NOMO-1 treated with dmso at 0.1 percent for 144 hours (cell line): ENCODE measurements at regions not wholly inside any gene's neighbourhood (a gene's known extent, or its start where the extent isn't known, plus 50 kb on each side); places are given as distances from the start of the nearest gene placed in this dataset.
"Not testable (repeated sequence)": the region's sequence is repeated elsewhere in the genome, so short reads cannot be mapped to it uniquely, and the experiment has no call there.

Source experiments
- DNase-seq: peaks from one replicate; lab custom pipeline; 2025; ENCODE audit not compliant: unreplicated experiment; lab: John Stamatoyannopoulos, UW

- DNase-seq: not testable (repeated sequence)
These were observed 283.0 kb upstream of the DEPDC1 start for GRCh38 chr1:68779841-68780240.

DNA sequence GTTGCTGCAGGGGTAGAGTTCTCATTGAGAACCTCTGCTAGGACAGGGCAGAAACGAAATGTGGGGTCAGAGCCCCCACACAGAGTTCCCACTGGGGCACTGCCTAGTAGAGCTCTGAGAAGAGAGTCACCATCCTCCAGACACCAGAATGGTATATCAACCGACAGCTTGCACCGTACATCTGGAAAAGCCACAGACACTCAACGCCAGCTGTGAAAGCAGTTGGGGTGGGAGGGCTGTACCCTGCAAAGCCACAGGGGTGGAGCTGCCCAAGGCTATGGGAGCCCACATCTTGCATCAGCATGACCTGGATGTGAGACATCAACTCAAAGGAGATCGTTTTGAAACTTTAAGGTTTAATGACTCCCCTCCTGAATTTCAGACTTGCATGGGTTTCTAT lies 284.0 kb upstream of the DEPDC1 start:
- no peak for DNase-seq

- no peak for DNase-seq
These were observed 286.0 kb upstream of the DEPDC1 start for GRCh38 chr1:68782890-68783289.

- no peak for DNase-seq
These were observed 288.4 kb upstream of the DEPDC1 start for GRCh38 chr1:68785328-68785727.

GRCh38 chr1:68788762-68789161 lies 291.9 kb upstream of the DEPDC1 start:
- no peak for DNase-seq

DNA sequence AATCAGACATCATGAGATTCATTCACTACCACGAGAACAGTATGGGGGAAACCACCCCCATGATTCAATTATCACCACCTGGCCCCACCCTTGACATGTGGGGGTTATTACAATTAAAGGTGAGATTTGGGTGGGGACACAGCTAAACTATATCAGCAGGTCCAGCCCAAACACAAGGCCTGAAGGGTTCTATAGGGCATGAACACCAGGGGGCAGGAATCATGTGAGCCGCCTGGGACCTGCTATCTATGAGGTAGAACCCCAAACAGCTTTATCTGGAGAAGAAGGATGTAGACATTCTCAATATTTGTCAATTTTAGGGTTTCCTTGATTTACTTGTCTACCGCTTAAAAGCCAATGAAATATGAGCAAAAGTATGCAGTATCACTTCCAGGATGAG lies 294.9 kb upstream of the DEPDC1 start:
- no peak for DNase-seq

- DNase-seq: no peak
These were observed 299.1 kb upstream of the DEPDC1 start for GRCh38 chr1:68795956-68796355.

- no peak for DNase-seq
These were observed 300.0 kb upstream of the DEPDC1 start for GRCh38 chr1:68796888-68797287.

GRCh38 chr1:68798071-68798470 lies 301.2 kb upstream of the DEPDC1 start:
- DNase-seq: no peak

DNA sequence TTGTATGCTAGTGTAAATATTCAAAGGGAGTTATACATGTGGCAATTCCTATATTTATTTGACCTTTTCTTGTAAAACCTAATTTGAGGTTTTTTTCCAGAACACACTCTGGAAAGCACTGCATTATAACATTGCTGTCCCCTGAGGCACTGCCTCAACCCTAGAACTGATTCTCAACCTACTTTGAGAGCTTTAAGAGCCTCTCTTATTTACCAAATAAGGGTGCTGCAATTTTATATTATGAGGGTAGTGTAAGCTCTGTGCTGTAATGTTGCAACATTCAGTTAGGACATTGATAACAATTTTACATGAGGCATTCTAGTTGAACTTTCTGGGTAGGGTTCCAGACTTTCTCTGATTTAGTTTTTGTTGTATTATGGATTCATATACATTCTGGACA lies 302.2 kb upstream of the DEPDC1 start:
- DNase-seq: no peak

DNA sequence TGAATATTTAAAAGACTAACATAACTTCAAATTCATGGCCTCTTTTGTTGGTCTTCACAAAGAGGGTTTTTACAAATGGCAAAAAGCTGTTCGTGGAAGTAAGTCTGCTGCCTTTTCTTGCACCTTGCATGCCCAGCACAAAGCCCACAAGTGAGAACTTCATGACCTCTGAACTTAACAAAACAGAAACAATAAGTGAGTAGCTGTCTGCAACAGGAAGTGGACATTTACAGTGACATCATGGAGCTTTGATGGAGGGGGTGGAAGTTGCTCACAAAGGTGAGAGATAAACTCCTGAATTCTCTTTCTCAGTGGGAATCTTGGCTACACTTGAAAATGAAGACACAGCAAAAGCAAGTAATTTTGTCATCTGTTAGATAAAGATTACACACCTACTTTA lies 303.3 kb upstream of the DEPDC1 start:
- no peak for DNase-seq

DNA sequence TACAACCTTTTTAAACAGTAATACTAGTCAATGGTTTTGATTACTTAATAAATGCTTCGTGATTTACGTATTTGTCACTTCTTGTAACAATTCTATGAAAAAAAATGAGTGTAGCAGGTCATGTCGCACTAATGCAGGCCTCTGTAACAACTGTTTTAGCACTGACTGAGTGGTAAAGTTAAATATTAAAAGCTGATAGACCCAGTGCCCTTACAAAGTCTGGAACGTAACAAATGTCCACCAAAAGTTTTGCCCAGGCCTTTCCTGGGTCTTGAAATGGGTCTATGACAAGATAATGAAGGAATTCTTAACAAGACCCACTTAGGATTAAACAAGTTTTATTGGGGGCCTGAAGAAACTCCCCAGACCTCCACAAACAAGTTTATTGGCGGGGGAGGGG lies 304.6 kb upstream of the DEPDC1 start:
- DNase-seq: no peak

- DNase-seq: no peak
These were observed 308.3 kb upstream of the DEPDC1 start for GRCh38 chr1:68805097-68805641.

DNA sequence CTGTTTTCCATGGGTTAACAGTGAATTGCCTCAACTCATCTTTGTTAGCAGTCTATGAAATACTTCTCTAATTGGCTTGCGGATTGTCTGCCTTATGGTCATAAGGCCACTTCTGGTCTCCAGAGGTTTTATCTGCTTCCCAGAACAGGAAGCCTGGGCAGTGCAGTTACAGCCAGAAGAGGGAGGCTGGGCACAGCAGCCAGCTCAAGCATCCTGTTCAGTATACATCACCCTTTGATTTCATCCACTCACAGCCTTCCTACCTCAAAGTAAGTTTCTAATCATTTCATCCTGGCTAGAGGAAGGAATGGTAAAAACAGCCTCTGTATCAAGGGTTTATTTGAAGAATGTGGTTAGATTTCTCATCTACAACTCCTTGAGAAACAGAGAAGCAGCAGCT lies 311.5 kb upstream of the DEPDC1 start:
- no peak for DNase-seq

DNA sequence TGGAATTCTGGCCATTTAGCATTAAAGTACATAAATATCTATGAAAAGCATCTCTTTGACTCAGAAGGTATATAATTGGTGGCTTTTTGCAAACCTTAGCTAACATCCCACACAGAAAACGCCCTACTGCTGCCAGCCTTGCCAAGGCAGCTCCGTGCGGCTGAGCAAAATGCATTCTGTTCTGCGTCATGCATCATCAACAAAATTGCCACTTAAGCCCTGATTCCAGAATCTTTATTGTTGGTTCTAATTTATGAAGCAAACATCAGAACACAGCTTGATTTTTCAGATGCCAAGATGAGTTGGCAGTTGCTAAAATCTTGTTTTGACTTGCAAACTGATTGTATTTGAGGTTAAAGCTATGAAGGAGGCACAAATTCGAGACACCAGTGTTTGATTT lies 314.9 kb upstream of the DEPDC1 start:
- no peak for DNase-seq

- DNase-seq: no peak
These were observed 315.5 kb upstream of the DEPDC1 start for GRCh38 chr1:68812333-68812732.

DNA sequence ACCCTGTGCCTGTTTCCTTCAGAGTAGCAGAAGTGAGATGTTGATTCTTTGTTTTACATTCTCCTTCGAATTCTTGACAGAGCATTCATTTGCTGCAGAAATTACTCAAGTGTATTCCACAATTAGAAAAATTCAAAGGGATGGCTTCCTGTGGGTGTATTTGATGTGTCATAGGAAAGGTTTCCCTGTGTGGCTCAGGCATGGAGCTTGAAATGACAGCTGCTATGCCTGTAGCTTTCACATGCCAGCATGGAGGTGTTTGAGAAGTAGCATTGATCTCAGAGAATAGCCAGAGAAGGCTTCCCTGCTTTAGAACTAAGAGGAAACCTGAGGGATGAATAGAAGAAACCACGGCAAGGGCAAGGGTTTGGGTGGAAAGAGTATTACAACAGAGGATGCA lies 317.2 kb upstream of the DEPDC1 start:
- DNase-seq: no peak

DNA sequence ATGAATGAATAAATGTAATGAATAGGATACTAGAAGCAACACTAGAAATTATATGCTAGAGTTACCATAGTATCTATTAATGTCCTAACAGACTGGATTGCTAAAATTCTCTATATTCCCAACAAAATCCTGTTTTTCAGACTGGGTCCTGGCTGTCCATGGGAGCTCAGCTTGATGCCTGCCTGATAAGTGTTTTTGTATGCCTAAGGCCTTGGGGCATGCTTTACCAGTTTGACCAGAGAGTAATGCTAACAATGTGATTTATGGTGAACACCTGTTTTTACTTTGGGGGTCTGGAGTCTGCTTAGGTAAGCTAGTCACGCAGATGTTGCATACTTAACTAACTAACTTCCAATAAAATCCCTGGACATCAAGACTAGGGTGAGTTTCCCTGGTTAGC lies 318.8 kb upstream of the DEPDC1 start:
- no peak for DNase-seq

DNA sequence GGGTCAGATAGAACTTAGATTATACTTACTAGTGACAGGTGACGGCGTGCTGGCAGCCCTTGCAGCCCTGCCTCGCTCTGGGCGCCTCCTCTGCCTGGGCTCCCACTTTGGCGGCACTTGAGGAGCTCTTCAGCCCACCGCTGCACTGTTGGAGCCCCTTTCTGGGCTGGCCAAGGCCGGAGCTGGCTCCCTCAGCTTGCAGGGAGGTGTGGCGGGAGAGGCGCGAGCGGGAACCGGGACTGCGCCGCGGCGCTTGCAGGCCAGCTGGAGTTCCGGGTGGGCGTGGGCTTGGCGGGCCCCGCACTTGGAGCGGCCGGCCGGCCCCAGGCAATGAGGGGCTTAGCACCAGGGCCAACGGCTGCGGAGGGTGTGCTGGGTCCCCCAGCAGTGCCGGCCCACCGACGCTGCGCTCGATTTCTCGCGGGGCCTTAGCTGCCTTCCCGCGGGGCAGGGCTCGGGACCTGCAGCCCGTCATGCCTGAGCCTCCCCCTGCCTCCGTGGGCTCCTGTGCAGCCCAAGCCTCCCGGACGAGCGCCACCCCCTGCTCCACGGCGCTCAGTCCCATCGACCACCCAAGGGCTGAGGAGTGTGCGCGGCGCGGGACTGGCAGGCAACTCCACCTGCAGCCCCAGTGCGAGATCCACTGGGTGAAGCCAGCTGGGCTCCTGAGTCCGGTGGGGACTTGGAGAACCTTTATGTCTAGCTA lies 320.8 kb upstream of the DEPDC1 start:
- not testable (repeated sequence) for DNase-seq

GRCh38 chr1:68819190-68819829 lies 322.4 kb upstream of the DEPDC1 start:
- no peak for DNase-seq

- no peak for DNase-seq
These were observed 323.3 kb upstream of the DEPDC1 start for GRCh38 chr1:68820151-68820550.

DNA sequence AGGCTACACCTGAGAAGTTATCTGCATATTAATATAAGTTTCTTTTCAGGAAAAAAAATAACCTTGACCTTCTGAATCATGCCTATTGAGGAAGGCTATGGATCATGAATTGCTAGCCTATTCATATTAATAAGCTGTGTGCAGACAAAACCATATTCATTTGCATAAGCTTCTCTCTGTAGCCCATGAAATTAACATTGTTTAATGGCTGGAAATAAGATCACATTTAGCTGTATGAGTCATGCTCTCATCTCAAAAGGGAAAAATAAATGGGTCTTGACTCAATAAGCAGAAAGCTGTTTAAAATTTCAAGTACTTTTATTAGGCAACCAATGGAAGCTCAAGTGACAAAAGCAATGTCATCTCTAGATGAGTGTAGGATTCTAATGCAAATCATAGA lies 330.0 kb upstream of the DEPDC1 start:
- DNase-seq: no peak

DNA sequence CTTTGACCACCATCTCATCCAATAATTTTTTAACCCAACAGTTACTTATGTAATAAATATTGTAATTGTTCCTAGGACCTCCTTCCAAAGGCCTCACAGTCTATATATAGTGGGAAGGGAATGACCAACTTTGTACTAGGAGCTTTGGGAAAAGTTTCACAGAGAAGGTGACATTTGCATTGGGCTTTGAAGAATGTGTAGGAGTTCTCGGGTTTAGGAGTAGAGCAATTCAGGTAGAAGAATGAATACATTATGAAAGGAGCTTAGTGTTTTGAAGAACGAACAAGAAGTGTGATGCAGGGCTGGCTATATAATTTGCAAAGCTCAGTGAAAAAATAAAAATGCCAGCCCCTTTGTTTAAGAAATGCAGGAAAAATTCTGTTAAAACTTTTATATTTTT lies 330.4 kb upstream of the DEPDC1 start:
- DNase-seq: no peak
